Nucleus accumbens (tissue), 56 donors: ENCODE measurements at regions not wholly inside any gene's neighbourhood (a gene's known extent, or its start where the extent isn't known, plus 50 kb on each side); places are given as distances from the start of the nearest gene placed in this dataset.
A peak's percentile ranks its signal among the peaks of the same experiment; 100 is the strongest.

Source experiments
- DNase-seq, 56 donors: peaks; one replicate each; lab custom pipeline; 2025; lab: John Stamatoyannopoulos, UW

- DNase-seq: no peak
These were observed 445.8 kb downstream of the RPS24 start for GRCh38 chr10:78479467-78479866.

DNA sequence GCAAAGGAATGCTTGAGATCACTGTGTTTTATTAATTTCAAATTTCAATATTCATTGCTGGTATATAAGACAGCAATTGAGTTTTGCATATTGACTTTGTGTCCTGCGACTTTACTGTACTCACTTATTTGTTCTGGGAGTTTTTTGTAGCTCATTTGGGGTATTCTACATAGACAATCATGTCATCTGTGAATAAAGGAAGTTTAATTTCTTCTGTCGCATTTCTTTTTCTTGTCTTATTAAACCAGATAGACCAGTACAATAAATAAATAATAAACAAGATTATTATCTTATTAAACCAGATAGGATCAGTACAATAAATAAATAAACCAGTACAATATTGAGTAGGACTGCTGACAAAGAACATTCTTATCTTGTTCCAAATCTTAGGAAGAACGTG is 448.2 kb downstream of the RPS24 start:
- no peak for DNase-seq

- DNase-seq: no peak
These were observed 450.0 kb downstream of the RPS24 start for GRCh38 chr10:78483641-78484040.

DNA sequence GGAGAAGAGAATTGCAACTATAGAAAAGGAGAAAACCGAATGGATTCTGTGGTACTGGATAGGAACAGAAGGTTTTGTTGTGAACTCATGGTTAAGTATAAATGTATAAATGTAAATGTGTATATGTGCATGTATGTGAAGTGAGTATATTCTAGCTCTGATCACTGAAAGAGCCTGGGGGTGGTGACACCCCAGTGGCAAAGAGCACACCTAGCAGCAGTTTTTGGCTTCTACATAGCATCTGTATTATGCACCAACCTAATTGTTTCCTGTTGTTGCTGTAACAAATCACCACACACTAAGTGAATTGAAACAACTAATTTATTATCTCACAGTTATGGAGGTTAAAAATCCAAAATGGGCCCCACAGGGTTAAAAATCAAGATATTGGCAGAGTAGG is 455.4 kb downstream of the RPS24 start:
- DNase-seq: no peak

DNA sequence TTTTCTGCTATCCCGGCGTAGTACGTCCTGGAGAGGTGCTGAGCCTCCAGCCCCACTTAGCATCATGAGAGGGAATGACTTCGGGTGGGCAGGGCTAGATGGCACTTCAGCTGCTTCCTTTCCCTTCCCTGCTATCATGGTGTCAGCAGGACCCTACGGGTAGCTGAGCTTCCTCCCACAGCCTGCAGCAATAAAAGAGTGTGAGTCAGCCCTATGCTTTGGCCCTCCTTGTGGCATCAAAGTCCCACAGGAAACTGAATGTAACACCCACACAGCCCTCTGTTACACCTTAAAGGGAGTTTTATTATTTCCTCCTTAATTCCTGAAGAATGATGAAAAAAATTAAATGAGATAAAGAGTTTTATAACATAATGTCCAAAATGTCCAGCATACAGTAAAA is 458.1 kb downstream of the RPS24 start:
- no peak for DNase-seq

DNA sequence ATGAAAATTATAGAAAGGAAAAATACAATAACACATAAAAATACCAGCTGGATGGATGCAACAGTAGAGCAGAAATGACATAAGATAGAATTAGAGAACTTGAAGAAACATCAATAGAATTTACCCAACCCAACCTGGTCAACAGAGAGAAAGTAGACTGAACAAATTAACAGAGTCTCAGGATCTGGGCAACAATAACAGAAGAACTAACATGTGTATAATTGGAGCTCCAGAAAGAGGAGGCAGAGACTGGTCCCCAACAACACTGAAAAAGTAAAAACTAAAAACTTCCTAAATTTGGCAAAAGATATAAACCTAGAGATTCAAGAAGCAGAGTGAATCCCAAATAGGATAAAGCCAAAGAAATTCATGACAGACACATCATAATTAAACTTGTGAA is 458.8 kb downstream of the RPS24 start:
- no peak for DNase-seq

- no peak for DNase-seq
These were observed 460.5 kb downstream of the RPS24 start for GRCh38 chr10:78494179-78494578.

GRCh38 chr10:78502210-78502936 is 468.7 kb downstream of the RPS24 start:
- no peak for DNase-seq

DNA sequence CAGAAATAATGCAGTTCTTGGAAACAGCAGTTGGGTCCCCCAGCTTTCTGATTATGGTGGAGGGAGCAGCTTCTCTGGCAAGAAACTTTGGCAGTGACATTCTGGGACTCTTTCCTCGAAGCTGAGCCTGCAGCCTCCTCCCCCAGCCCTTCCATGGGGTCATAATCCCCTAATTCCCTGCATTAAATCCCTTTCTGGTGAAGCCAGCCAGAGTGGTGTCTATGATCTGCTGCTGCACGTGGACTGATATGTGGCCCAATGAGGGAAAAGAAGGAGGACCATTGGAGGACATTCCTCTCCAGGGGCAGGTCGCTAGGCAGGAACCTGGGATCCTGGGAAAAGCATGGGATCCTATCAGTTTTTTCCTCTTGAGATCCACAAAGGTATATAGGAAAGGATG is 470.5 kb downstream of the RPS24 start:
- DNase-seq: no peak

DNA sequence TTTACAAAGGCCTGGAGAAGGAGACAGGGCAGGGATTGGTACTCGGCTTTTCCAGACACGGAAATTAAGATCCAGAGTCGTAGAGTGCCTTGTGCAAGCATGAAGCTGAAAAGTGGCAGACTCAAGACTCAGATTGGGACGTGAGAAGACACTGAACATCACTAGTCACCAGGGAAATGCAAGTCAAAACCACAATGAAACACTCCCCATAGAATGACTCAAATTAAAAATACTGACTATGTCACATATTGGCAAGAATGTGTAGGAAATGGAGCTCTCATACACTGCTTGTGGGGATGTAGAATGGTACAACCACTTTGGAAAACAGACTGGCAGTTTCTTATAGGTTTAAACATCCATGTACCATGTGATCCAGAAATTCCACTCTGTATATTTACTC is 472.0 kb downstream of the RPS24 start:
- no peak for DNase-seq

- DNase-seq: no peak
These were observed 473.0 kb downstream of the RPS24 start for GRCh38 chr10:78506614-78507013.

DNA sequence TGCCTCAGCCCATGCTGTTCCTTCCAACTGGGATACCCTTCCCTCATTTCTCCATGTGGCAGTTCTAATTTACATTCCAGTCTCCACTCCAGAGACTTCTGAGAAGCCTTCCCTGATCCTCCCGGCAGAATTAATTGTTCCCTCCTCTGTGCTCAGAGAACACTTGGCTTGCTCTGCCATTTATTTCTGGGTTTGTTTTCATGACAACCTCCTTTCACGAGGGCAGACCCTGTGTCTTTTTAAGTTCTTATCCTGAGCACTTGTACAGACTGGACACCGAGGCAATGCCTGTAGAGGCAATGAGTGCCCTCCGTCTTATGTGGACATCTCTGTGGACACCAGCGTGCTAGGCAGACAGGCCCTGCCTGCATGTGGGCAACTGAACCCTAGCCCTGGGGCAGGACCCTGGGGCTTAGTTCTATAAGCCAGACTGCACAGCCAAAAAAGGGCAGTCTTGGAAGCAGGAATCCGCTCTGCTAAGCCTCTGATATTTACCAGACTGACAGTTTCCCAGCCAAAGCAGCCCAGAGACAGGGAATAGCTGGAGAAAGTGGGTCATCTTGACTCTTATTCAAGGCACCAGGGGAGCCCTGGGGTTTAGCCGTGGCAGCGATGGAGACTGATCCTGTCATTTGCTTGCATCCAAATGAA is 474.0 kb downstream of the RPS24 start:
- DNase-seq: peak in 1 of 56 donors; percentile 37

DNA sequence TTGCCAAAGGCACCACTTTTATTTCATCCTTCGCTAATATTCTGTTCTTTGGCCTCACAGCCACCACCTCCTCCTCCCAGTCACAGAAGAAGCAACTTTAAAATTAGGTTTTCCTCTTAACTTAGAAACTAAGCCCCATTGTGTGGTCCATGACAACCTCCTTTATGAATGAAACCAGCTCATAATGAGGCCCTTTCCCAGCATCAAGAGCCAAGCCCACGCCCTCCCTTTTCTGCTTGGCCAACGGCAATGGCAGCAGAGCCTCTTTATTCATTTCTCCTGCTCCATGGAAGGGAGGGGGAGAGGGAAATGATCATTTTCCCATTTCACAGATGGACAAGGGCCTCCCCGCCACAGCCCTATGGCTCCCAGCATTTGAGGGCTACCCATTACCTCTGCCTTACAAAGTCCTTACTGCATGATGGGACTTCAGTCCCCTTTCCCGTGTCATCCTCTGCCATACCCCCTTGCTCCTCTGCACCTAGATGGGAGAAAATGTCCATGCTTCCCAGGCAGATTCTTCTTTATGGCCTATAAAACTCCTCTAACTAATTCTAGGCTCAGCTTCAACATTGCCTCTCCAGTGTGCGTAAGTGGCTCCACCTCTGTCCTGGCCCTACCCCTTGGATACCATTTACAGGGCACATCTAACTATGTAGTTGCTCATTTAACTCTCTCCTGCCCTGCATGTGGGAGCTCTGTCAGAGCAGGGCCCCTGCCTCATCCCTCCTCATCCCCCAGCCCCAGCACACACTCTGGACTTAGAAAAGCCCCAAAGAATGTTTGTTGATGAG is 475.5 kb downstream of the RPS24 start:
- DNase-seq: peak in 13 of 56 donors; percentile 11 to 61 (median 42)

- DNase-seq: peak in 1 of 56 donors; percentile 22
These were observed 477.1 kb downstream of the RPS24 start for GRCh38 chr10:78510566-78511323.

DNA sequence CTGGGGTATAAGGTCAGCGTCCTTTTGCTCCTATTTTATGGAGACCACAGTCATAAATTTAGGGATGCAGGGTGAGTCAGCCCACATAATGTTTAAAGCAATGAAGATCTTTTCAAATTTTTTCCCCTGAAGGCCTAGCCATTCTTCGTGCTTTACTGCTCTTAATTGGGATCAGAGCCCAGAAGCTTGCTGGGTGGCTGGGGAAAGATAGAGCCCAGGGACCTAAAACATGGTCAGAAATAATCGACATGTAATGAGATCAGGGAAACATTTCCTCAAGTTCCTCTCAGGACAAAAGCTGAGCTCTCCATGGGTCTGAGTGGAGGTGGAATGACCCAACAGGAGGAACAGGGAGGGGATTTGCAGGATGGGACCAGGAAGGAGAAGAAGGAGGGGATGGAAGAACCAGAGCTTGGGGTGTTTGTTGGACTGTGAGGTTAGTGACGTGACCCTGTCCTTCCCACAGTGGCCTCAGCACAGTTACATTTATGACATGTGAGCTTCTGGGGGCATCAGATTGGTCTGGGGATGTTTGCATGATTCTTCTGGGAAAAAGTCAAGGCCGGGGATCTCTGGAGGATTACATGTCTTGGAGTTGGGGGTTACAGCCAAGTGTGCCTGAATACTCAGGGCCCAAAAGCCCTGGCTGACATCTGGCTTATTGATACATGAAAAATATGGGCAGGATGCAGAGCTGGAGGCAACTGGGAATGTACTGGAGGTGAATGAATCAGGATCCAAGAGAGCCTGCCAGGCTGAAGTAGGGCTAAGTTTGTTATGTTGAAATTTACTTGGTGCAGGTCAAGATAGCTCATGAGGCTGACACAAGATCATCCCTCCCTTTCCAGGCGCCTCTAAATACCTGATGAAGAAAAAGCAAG is 477.9 kb downstream of the RPS24 start:
- no peak for DNase-seq

GRCh38 chr10:78512205-78512550 is 478.5 kb downstream of the RPS24 start:
- no peak for DNase-seq

- no peak for DNase-seq
These were observed 479.7 kb downstream of the RPS24 start for GRCh38 chr10:78513330-78513729.

- DNase-seq: no peak
These were observed 480.3 kb downstream of the RPS24 start for GRCh38 chr10:78513986-78514385.

DNA sequence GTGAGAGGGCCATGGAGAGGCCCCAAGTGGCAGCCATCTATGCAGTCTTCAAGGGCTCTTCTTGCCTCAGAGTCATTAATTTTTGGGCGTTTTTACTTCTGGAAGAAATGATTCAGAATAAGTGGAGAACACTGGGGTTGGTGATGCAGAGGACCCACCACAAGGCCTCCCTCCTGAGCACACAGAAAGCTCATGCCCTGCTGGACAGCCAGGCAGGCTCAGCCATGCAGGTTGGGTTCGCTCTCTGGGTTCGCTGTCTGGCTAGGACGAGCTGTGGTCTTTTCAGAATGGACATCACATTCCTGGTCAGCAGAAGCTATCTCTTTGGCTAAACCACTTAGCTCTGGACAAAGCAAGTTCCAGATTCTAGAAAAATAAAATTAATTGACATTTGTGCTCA is 480.8 kb downstream of the RPS24 start:
- DNase-seq: no peak
